Testis (tissue), 2 donors: ENCODE measurements at regions not wholly inside any gene's neighbourhood (a gene's known extent, or its start where the extent isn't known, plus 50 kb on each side); places are given as distances from the start of the nearest gene placed in this dataset.

Source experiments
- DNase-seq: peaks from one replicate; pipeline ENCODE4 v3.0.0-alpha.2; 2019
- H3K27ac ChIP-seq, 2 donors: fragments of 200-600 bp; sonication (generic); one replicate each; pipeline ENCODE4 v1.5.1; 2019
- H3K27me3 ChIP-seq: fragments of 200-600 bp; sonication (generic); one replicate; pipeline ENCODE4 v1.5.1; 2019
- H3K36me3 ChIP-seq: fragments of 200-600 bp; sonication (generic); one replicate; pipeline ENCODE4 v1.5.1; 2017; ENCODE audit warnings: low read depth; ENCODE audit errors: missing control alignments
- H3K4me1 ChIP-seq: fragments of 200-600 bp; sonication (generic); one replicate; pipeline ENCODE4 v1.5.1; 2019
- H3K4me3 ChIP-seq, 2 donors: fragments of 200-600 bp; sonication (generic); one replicate each; pipeline ENCODE4 v1.5.1; 2017 to 2019
- H3K9me3 ChIP-seq: fragments of 200-600 bp; sonication (generic); one replicate; pipeline ENCODE4 v1.5.1; 2017
- POLR2A ChIP-seq: fragments of 450-650 bp; IDR thresholded peaks from one replicate; pipeline ENCODE4 v1.6.1; 2017; ENCODE audit warnings: antibody characterized with exemption, mild to moderate bottlenecking, moderate library complexity
- WGBS, 2 donors: methylation state at CpG; one replicate each; pipeline ENCODE4 v1.1.5; 2018; 5-methylcytosine and 5-hydroxymethylcytosine counted together
- intact Hi-C: fragments of 100-400 bp; cut with DNase I; formaldehyde crosslinking; loops from one replicate; pipeline ENCODE4 v1.15.1; 2023; ENCODE audit warnings: low total_unique reads
- TF ChIP-seq, protein P1 (sequence below), 3 experiments: fragments of 450-650 bp in 2 of 3; fragments of 200-600 bp in 1 of 3; sonication (generic) in 1 of 3; IDR thresholded peaks; one replicate each; pipeline ENCODE4 v1.5.1; 2016 to 2019; ENCODE audit warnings: antibody characterized with exemption in 3 of 3, mild to moderate bottlenecking in 2 of 3, moderate library complexity in 1 of 3

DNA sequence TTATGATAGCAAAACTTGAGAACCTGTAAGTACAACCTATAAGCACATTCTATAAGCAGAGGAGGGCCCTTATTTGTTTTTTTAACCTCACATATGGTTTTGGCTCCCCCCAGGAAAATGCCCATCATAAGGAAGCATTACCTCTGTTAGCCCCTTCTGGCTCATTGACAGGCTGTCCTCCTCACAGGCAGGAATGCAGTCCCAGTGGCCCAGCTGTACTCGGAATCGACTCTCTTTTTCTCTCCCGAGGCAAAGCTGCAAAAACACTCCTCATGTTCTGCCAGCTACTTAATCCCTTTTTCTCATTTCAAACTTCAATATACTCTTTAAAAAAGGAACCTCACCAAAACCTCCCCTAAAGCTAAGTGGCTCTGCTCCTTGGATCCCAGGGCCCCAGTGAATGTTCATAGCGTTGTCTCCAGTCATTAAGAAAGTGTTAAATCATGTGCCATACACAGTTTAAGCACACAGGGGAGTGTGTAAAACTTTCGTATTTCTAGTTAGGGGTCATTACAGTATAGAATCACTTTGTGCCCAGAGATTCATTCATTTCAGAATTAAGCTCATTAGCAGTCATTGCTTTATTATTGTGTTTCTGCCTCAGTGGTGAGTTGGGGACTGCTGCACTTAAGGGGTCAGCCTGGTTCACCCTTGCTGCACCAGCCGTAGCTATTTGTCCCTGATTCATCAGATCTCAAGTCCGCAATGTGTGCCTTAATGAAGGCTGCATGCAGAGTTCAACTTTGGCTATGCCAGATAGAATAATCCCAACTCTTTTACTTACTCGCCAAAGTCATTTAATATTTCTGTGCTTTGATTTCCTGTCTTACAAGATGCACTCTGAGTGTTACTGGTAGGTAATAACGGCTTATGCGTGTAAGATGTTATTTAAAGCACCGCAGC is 57.6 kb downstream of the JRKL start:
- H3K9me3 ChIP-seq, result no peaks in the 10 kb centered on the region
- H3K4me3 ChIP-seq, result no peak overlapping the region
- no peak for TF ChIP-seq POLR2A
- TF ChIP-seq, protein P1, sequence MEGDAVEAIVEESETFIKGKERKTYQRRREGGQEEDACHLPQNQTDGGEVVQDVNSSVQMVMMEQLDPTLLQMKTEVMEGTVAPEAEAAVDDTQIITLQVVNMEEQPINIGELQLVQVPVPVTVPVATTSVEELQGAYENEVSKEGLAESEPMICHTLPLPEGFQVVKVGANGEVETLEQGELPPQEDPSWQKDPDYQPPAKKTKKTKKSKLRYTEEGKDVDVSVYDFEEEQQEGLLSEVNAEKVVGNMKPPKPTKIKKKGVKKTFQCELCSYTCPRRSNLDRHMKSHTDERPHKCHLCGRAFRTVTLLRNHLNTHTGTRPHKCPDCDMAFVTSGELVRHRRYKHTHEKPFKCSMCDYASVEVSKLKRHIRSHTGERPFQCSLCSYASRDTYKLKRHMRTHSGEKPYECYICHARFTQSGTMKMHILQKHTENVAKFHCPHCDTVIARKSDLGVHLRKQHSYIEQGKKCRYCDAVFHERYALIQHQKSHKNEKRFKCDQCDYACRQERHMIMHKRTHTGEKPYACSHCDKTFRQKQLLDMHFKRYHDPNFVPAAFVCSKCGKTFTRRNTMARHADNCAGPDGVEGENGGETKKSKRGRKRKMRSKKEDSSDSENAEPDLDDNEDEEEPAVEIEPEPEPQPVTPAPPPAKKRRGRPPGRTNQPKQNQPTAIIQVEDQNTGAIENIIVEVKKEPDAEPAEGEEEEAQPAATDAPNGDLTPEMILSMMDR (IDR thresholded peaks at IDR 0.05), result no peak
- peak; percentile 19 for DNase-seq
- no peaks in the 10 kb centered on the region for H3K27me3 ChIP-seq
- intact Hi-C loops, result no loop called here
- WGBS, 2 donors, result 53 to 67% methylated on average over 11 of the region's 11 CpGs
- peaks cover 4% of the 10 kb centered on the region for H3K4me1 ChIP-seq
- no peaks in the 10 kb centered on the region for H3K36me3 ChIP-seq
- no peak overlapping the region for H3K27ac ChIP-seq

DNA sequence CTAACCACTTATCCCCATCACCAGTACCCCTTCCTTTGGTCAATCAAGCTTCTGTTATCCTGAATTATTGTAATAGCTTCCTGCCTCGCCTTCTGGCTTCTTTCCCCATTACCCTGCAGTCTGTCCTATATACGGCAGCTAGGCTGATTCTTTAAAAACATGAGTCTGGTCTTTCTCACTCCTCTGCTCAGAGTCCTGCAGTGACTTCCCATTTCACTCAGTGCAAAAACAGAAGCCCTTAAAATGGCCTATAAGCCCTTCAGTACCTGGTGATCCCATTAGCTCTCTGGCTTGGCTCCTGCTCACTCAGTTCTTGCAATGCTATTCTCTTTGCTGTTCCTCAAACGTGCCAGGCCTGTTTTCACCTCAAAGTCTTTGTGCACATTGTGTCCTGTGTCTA is 58.4 kb downstream of the JRKL start:
- H3K9me3 ChIP-seq, result no peaks in the 10 kb centered on the region
- no peak for DNase-seq
- no peaks in the 10 kb centered on the region for H3K36me3 ChIP-seq
- H3K4me1 ChIP-seq, result peaks cover 4% of the 10 kb centered on the region
- TF ChIP-seq POLR2A, result no peak
- TF ChIP-seq, protein P1 (IDR thresholded peaks at IDR 0.05), result no peak
- WGBS, 2 donors, result 60 to 71% methylated on average over 3 of the region's 3 CpGs
- H3K4me3 ChIP-seq, result no peak overlapping the region
- no peak overlapping the region for H3K27ac ChIP-seq
- no peaks in the 10 kb centered on the region for H3K27me3 ChIP-seq
- intact Hi-C loops, result no loop called here

DNA sequence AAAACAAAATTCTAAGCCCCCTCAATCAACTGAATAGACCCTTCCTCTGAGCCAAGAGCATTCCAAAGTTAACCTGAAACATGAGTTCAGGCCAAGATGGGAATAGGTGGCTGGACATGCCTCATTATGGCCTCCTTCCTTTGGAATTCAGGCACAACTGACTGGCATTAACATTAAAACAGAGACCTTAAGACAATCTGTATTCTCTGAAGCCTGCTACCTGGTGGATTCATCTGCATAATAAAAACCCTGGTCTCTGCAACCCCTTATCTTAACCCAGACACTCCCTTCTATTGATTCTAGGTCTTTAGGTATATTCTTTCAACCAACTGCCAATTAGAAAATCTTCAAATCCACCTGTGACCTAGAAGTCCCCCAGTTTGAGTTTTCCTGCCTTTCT is 66.3 kb downstream of the JRKL start:
- Histone ChIP-seq H3K4me3 (no peak overlapping the region), H3K9me3 (no peaks in the 10 kb centered on the region), H3K27me3 (no peaks in the 10 kb centered on the region), H3K27ac (no peak overlapping the region), H3K4me1 (no peaks in the 10 kb centered on the region), H3K36me3 (no peaks in the 10 kb centered on the region)
- TF ChIP-seq POLR2A, result no peak
- TF ChIP-seq, protein P1 (IDR thresholded peaks at IDR 0.05), result no peak
- no peak for DNase-seq
- intact Hi-C loops, result no loop called here

DNA sequence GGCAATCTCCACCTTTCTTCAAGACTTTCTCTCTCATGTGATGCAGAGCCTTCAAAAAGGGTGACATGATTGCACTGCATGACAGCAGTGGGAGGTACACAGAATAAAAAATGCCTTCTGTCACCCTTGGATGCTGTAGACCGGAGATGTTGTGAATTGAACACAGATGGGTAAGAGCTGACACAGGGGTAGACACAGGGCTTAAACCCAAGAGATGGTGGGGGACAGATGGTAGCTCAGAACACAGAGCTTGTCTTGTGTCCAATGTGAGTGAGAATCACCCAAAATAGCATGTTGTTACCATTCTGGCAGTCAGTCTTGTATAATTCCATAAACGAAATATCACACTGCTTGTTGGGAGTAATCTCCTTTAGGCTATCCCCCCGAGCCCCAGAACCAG is 69.9 kb downstream of the JRKL start:
- intact Hi-C loops, result no loop called here
- H3K36me3 ChIP-seq, result no peaks in the 10 kb centered on the region
- H3K4me3 ChIP-seq, result no peak overlapping the region
- no peak for DNase-seq
- H3K9me3 ChIP-seq, result no peaks in the 10 kb centered on the region
- no peaks in the 10 kb centered on the region for H3K4me1 ChIP-seq
- no peak overlapping the region for H3K27ac ChIP-seq
- TF ChIP-seq POLR2A, result no peak
- TF ChIP-seq, protein P1 (IDR thresholded peaks at IDR 0.05), result no peak
- WGBS, 2 donors, result 87 to 89% methylated on average over 3 of the region's 3 CpGs
- H3K27me3 ChIP-seq, result no peaks in the 10 kb centered on the region

DNA sequence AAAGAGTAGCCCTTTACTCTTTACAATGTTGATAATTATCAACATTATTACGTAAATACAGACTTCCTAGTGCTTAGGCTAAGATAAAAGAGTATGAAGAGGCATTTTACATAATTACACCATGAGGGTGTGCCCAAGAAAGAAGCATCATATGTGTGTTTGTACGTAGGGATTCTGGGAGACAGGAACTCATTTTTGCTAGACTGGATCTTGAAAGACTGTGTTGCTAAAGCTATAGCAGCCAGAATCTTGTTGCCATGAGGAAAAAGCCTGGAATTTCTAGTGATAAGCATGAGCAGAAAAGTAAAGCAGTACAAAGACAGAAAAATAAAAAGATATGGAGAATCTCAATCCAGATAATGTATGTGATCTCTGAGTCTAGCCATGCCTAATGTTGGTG is 72.1 kb downstream of the JRKL start:
- no peaks in the 10 kb centered on the region for H3K36me3 ChIP-seq
- no peaks in the 10 kb centered on the region for H3K9me3 ChIP-seq
- H3K4me3 ChIP-seq, result no peak overlapping the region
- no peak for TF ChIP-seq POLR2A
- TF ChIP-seq, protein P1 (IDR thresholded peaks at IDR 0.05), result no peak
- no peaks in the 10 kb centered on the region for H3K4me1 ChIP-seq
- DNase-seq, result no peak
- no peak overlapping the region for H3K27ac ChIP-seq
- WGBS, 2 donors, result 73 to 77% methylated on average over 2 of the region's 2 CpGs
- no peaks in the 10 kb centered on the region for H3K27me3 ChIP-seq
- intact Hi-C loops, result no loop called here
